Smooth muscle cell (in vitro differentiated cells): ENCODE measurements at regions not wholly inside any gene's neighbourhood (a gene's known extent, or its start where the extent isn't known, plus 50 kb on each side); places are given as distances from the start of the nearest gene placed in this dataset.

ENCODE experiments used
- DNase-seq: peaks from one replicate; lab custom pipeline; 2025; ENCODE audit not compliant: unreplicated experiment; lab: John Stamatoyannopoulos, UW
- H2AFZ ChIP-seq: fragments of 200-600 bp; sonication (generic); 2 replicates; pipeline ENCODE4 v1.6.0; 2016; ENCODE audit warnings: antibody characterized with exemption, low read depth, mild to moderate bottlenecking
- H3F3A ChIP-seq: fragments of 200-600 bp; sonication (generic); 2 replicates; pipeline ENCODE4 v1.6.0; 2017; ENCODE audit warnings: antibody characterized with exemption, low read depth
- H3K27ac ChIP-seq: fragments of 200-600 bp; sonication (generic); 2 replicates; pipeline ENCODE4 v1.5.1; 2016; ENCODE audit warnings: low read depth, mild to moderate bottlenecking
- H3K27me3 ChIP-seq: fragments of 200-600 bp; sonication (generic); 2 replicates; pipeline ENCODE4 v1.6.1; 2016; ENCODE audit warnings: low read depth, mild to moderate bottlenecking
- H3K36me3 ChIP-seq: fragments of 200-600 bp; sonication (generic); 2 replicates; pipeline ENCODE4 v1.5.1; 2016; ENCODE audit warnings: low read depth
- H3K4me1 ChIP-seq: fragments of 200-600 bp; sonication (generic); 2 replicates; pipeline ENCODE4 v1.5.1; 2016; ENCODE audit warnings: low read depth
- H3K4me2 ChIP-seq: fragments of 200-600 bp; sonication (generic); 2 replicates; pipeline ENCODE4 v1.6.0; 2016; ENCODE audit warnings: mild to moderate bottlenecking
- H3K4me3 ChIP-seq: fragments of 200-600 bp; sonication (generic); 2 replicates; pipeline ENCODE4 v1.5.1; 2016; ENCODE audit warnings: mild to moderate bottlenecking
- H3K79me2 ChIP-seq: fragments of 200-600 bp; sonication (generic); 2 replicates; pipeline ENCODE4 v1.6.0; 2016; ENCODE audit warnings: low read depth, mild to moderate bottlenecking
- H3K9ac ChIP-seq: fragments of 200-600 bp; sonication (generic); 2 replicates; pipeline ENCODE4 v1.6.0; 2016; ENCODE audit warnings: low read depth
- H3K9me3 ChIP-seq: fragments of 200-600 bp; sonication (generic); replicated peaks from 2 replicates; pipeline ENCODE4 v1.5.1; 2016; ENCODE audit warnings: low read depth
- H4K20me1 ChIP-seq: fragments of 200-600 bp; sonication (generic); 2 replicates; pipeline ENCODE4 v1.6.0; 2016; ENCODE audit warnings: low read depth
- WGBS: methylation state at CpG from one replicate; pipeline ENCODE4 v1.1.7; 2016; ENCODE audit warnings: low lambda C conversion rate; 5-methylcytosine and 5-hydroxymethylcytosine counted together
- TF ChIP-seq, protein P1 (sequence below): fragments of 200-600 bp; sonication (generic); IDR thresholded peaks from 2 replicates; pipeline ENCODE4 v1.5.1; 2017; ENCODE audit warnings: borderline replicate concordance, mild to moderate bottlenecking, antibody characterized with exemption; ENCODE audit not compliant: insufficient read depth, poor library complexity, severe bottlenecking

DNA sequence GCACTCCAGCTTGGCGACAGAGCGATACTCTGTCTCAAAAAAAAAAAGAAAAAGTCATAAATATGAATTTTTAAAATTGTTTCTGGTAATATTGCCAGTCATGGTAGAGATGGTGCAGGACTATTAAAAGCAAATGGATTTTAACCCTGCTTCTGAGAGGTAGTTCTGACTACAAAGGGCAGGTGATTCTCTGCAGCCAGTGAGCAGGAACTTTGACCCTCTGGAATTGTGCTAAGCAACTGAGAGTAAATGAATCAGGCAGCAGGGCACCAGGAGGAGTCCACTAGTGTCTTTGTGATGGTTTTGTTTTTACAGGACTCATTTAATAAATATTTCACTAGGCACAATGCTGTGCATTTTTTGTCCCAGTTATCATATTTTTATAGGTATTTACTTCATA, 781.2 kb downstream of the TLE4 start:
- DNase-seq = no peak
- Histone ChIP-seq H3K36me3 (no peaks in the 10 kb centered on the region), H3K27ac (no peak overlapping the region), H3K4me2 (no peak overlapping the region), H2AFZ (no peak overlapping the region), H3K4me3 (no peak overlapping the region), H4K20me1 (no peaks in the 10 kb centered on the region), H3K27me3 (no peaks in the 10 kb centered on the region), H3K79me2 (no peaks in the 10 kb centered on the region), H3K4me1 (no peaks in the 10 kb centered on the region), H3F3A (no peaks in the 10 kb centered on the region), H3K9me3 (no peaks in the 10 kb centered on the region), H3K9ac (no peak overlapping the region)
- TF ChIP-seq, protein P1, sequence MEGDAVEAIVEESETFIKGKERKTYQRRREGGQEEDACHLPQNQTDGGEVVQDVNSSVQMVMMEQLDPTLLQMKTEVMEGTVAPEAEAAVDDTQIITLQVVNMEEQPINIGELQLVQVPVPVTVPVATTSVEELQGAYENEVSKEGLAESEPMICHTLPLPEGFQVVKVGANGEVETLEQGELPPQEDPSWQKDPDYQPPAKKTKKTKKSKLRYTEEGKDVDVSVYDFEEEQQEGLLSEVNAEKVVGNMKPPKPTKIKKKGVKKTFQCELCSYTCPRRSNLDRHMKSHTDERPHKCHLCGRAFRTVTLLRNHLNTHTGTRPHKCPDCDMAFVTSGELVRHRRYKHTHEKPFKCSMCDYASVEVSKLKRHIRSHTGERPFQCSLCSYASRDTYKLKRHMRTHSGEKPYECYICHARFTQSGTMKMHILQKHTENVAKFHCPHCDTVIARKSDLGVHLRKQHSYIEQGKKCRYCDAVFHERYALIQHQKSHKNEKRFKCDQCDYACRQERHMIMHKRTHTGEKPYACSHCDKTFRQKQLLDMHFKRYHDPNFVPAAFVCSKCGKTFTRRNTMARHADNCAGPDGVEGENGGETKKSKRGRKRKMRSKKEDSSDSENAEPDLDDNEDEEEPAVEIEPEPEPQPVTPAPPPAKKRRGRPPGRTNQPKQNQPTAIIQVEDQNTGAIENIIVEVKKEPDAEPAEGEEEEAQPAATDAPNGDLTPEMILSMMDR = no peak
- 100% methylated on average over 2 of the region's 2 CpGs for WGBS

DNA sequence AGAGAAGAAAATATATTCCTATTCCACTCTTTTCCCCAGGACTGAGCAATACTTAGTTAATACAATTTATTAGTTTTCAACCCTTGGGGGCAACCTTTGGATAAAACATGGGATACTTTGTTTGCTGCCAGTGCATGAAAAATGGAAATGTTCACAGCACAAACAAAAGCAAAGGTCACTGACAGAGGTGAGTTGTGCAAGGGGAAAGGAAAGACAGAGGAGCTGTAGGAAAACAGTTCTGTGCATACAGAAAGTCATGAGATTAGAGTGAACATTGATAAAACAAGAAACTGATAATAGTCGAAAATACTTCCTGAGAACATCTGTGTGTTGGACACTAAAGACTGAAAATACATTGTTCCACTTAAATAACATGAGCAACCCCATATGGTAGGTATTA, 779.8 kb downstream of the TLE4 start:
- Histone ChIP-seq H3K79me2 (no peaks in the 10 kb centered on the region), H2AFZ (no peak overlapping the region), H3K36me3 (no peaks in the 10 kb centered on the region), H3K4me2 (no peak overlapping the region), H3K27ac (no peak overlapping the region), H3K9me3 (no peaks in the 10 kb centered on the region), H3K4me3 (no peak overlapping the region), H3K4me1 (no peaks in the 10 kb centered on the region), H3F3A (no peaks in the 10 kb centered on the region), H4K20me1 (no peaks in the 10 kb centered on the region), H3K9ac (no peak overlapping the region), H3K27me3 (no peaks in the 10 kb centered on the region)
- TF ChIP-seq, protein P1 = no peak
- DNase-seq = no peak
- 72% methylated on average over 1 of the region's 1 CpG for WGBS

DNA sequence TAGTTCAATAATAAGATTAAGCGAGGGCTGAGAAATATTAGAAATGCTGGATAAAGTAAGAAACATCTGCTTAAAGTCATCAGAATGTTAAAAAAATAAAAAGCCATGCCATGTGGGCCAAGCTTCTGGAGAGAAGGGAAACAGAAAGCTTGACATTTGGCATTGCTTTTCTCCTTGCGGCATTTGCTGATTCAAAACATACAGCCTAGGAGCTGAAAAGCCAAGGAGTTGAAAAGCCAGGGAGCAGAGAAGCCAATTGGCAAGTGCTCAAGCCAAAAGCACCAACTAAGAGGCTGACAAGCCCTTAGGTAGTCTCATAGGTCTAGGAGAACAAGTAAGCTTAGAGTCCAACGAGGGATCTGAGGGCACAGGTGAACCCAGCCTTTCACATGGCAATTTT, 754.3 kb downstream of the TLE4 start:
- Histone ChIP-seq H3K27me3 (no peaks in the 10 kb centered on the region), H3K36me3 (no peaks in the 10 kb centered on the region), H3K4me3 (no peak overlapping the region), H3K27ac (no peak overlapping the region), H3K9ac (no peak overlapping the region), H3K79me2 (no peaks in the 10 kb centered on the region), H2AFZ (no peak overlapping the region), H3K4me2 (no peak overlapping the region), H3F3A (no peaks in the 10 kb centered on the region), H4K20me1 (no peaks in the 10 kb centered on the region), H3K9me3 (no peaks in the 10 kb centered on the region), H3K4me1 (peaks cover 3% of the 10 kb centered on the region)
- DNase-seq = no peak
- 99% methylated on average over 3 of the region's 3 CpGs for WGBS
- TF ChIP-seq, protein P1 = no peak

DNA sequence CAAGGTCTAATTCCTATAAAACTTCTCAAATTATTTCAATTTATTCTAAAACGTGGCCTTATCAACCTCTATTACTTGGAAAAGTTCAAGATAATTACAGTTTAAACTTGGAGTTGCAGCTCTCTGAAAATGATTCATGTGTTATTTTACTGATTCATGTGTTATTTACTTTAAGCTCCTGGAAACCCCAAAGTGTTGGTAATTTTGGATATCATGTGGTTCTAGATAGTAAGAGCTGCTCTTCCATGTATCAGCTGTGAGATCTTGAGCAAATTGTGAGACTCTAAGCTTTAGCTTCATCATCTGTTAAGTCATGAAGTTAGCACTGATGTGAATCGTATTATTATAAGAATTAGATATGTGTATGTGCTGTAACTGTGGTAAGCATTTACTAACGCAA, 749.2 kb downstream of the TLE4 start:
- no peaks in the 10 kb centered on the region for H3K27me3 ChIP-seq
- peak overlapping the region; percentile 21 for H3K9ac ChIP-seq
- H3K27ac ChIP-seq = peak overlapping the region; percentile 68
- TF ChIP-seq, protein P1 = no peak
- H2AFZ ChIP-seq = no peak overlapping the region
- peaks cover 3% of the 10 kb centered on the region for H3K4me1 ChIP-seq
- no peak overlapping the region for H3K4me3 ChIP-seq
- no peaks in the 10 kb centered on the region for H3K36me3 ChIP-seq
- H4K20me1 ChIP-seq = no peaks in the 10 kb centered on the region
- H3K79me2 ChIP-seq = no peaks in the 10 kb centered on the region
- H3F3A ChIP-seq = no peaks in the 10 kb centered on the region
- WGBS = 53% methylated on average over 3 of the region's 3 CpGs
- no peaks in the 10 kb centered on the region for H3K9me3 ChIP-seq
- peak overlapping the region; percentile 58 for H3K4me2 ChIP-seq
- no peak for DNase-seq
